Pons (tissue), 1 donor: ENCODE measurements at regions not wholly inside any gene's neighbourhood (a gene's known extent, or its start where the extent isn't known, plus 50 kb on each side); places are given as distances from the start of the nearest gene placed in this dataset.
"Not testable (repeated sequence)": the region's sequence is repeated elsewhere in the genome, so short reads cannot be mapped to it uniquely, and the experiment has no call there.

ENCODE experiments used
- DNase-seq: peaks from one replicate; pipeline ENCODE4 v3.0.0-alpha.2; 2016; ENCODE audit warnings: low spot score

- not testable (repeated sequence) for DNase-seq
These were observed 136.9 kb upstream of the PLGLB2 start for GRCh38 chr2:87610974-87611373.

DNA sequence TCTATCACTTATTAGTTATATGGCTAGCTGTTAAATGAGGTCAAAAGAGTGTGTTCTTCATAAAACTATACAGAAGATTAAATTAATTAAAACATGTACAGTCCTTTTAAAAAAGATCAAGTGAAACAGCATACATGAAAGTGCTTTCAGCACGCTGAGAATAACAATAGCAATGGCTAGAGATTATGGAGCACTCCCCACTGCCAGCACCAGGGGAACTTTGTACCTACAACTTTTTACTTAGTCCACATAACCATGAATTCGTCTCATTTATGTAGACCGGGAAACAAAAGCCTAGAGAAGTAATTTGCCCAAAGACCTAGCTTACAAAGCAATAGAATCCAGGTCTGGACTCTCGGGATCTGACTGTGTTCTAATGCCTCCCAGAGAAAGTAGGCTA lies 136.5 kb upstream of the PLGLB2 start:
- DNase-seq, result not testable (repeated sequence)

DNA sequence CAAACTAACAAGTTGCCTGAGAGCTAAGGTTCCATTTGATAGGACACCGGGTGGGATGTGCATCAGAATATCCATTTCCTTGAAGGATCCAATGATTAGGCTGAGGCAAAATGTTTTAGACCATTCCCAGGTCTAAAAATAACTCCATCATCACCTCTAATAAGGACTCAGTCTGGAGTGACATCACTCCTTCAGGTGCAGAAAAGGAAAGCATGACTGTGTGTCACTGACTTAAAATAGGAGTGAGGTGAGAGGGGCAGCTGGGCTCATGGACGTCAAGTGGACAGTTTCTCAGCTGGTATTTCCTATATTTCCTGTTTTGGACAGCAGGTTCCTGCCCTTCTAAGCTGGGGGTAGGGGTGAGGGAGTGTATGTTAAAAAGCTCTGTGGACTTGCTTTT lies 135.9 kb upstream of the PLGLB2 start:
- not testable (repeated sequence) for DNase-seq

DNA sequence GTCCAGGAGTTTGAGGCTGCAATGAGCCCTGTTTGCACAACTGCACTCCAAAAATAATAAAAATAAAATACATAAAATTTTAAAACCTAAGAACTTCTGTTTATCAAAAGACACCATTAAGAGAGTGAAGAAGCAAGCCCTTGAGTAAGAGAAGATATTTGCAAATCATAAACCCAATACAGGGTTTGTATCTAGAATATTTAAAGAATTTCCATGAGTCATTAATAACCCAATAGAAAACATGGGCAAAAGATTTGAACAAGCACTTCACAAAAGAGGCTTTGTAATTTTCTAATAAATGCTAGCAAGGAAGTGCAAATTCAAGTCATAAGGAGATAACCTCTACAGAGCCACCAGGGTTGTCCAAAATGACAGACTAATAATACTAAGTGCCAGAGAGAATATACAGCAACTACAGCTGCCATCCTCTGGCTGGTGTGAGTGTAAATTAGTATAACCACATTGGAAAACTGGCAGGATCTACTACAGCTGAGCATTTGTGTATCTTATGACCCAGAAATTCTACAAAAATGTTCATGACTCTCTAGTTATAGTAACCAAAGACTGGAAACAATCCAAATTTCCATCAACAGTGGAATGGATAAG lies 133.0 kb upstream of the PLGLB2 start:
- DNase-seq, result not testable (repeated sequence)

DNA sequence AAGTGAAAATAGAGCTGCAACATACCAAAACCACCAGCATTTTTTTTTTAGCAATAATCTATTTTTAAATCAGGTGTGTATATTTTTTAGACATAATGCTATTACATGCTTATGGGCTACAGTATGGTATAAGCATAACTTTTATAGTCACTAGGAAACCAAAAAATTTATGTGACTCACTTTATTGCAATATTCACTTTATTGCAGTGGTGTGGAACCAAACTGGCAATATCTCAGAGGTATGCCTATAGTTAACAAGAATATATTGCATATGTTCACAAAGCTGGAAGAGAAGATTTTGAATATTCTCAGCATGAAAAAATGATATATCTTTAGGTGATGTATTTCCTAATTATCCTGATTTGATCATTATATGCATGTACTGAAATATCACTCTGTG lies 128.8 kb upstream of the PLGLB2 start:
- DNase-seq, result not testable (repeated sequence)

DNA sequence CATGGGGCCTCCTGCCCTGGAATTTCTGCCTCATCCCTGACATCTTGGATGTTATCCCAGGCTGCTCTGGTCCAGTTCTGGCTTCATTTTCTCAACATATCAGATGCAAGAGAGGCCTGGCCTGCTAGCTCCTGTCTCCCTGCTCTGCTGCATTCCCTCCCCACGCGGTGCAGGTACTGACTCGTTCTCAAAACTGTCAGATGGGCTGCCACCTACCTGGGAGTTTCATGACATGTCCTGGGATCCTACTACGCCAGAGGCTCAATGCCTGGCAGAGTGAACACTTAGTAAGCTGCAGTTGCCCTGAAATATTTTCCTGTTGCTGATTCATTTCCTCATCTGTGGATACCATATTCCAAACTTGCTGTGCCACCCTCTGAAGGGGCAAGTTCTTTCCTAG lies 126.7 kb upstream of the PLGLB2 start:
- DNase-seq, result not testable (repeated sequence)

GRCh38 chr2:87622720-87623119 lies 125.2 kb upstream of the PLGLB2 start:
- DNase-seq, result not testable (repeated sequence)

- not testable (repeated sequence) for DNase-seq
These were observed 118.1 kb upstream of the PLGLB2 start for GRCh38 chr2:87629491-87630458.

- DNase-seq, result not testable (repeated sequence)
These were observed 117.0 kb upstream of the PLGLB2 start for GRCh38 chr2:87630892-87631291.

DNA sequence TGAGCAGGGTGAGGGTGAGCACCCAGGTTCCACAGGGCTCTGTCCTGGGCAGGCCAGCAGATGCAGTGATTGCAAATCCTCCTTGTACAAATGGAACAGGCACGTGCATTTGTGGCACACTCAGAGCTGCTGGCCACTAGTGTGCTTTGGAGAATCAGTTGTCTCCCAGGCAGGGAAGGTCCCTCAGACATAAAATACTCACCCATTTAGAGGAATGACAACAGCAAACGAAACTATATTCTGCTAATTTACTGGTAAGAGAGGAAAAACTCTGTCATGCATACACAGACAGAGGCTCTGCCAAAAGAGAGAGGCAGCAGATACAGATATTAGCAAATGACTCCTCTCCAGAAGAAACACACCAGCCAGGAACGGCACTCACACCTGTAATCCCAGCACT lies 116.5 kb upstream of the PLGLB2 start:
- not testable (repeated sequence) for DNase-seq

GRCh38 chr2:87633287-87633963 lies 114.5 kb upstream of the PLGLB2 start:
- DNase-seq, result not testable (repeated sequence)

DNA sequence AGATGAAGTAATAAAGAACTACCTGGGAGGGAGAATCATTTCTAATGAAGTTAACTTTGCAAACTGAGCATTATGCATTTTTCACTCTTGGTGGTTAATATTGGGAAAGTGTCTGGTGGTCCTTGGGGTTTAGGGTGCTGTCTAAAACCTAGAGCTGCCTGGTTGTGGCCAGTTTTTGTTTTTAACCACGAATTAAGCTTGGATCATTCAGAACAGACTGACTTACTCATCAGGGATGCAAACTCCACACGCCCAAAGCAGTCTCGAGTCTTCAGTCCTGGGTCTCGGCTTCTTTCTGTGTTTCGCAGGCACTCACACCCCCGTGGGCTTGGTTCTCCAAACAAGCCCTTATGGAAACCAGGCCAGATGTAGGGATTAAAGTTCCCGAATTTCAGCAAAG lies 113.8 kb upstream of the PLGLB2 start:
- DNase-seq, result not testable (repeated sequence)

DNA sequence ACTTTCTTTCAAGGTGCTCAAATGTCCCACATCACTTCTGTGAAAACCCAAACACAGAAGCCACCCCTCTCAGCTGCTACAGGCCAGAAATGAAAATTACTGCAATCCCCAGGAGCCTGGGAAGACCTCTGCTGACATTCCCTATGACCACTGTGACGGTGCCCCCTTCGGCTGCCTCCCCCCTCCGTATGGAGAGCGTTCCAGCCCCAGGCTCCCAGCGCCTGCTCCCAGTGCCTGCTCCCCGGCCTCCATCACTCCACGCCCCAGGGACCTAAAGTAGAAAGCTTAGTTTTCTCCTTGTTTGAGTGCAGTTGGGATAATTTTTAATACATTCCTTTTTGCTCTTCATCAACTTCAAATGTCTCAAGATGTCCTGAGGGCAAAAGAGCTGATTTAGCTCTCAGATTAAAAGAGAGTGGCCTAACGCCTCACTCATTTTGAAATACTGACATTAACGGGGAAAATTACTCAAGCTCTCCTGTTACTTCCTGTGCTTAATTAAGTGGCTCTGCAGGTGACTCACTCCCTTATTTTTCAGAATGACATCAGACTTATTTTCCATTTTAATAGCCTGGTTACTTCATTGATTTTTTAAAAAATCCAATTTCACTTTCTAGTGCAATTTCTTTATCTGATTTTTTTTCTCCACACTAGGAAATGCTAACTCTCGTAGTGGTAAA lies 112.8 kb upstream of the PLGLB2 start:
- not testable (repeated sequence) for DNase-seq

- DNase-seq, result not testable (repeated sequence)
These were observed 111.6 kb upstream of the PLGLB2 start for GRCh38 chr2:87636246-87636645.

GRCh38 chr2:87636735-87637134 lies 111.2 kb upstream of the PLGLB2 start:
- not testable (repeated sequence) for DNase-seq

GRCh38 chr2:87637249-87637990 lies 110.5 kb upstream of the PLGLB2 start:
- DNase-seq, result peak; percentile 26

GRCh38 chr2:87638114-87638807 lies 109.6 kb upstream of the PLGLB2 start:
- not testable (repeated sequence) for DNase-seq

- not testable (repeated sequence) for DNase-seq
These were observed 109.0 kb upstream of the PLGLB2 start for GRCh38 chr2:87638872-87639271.

DNA sequence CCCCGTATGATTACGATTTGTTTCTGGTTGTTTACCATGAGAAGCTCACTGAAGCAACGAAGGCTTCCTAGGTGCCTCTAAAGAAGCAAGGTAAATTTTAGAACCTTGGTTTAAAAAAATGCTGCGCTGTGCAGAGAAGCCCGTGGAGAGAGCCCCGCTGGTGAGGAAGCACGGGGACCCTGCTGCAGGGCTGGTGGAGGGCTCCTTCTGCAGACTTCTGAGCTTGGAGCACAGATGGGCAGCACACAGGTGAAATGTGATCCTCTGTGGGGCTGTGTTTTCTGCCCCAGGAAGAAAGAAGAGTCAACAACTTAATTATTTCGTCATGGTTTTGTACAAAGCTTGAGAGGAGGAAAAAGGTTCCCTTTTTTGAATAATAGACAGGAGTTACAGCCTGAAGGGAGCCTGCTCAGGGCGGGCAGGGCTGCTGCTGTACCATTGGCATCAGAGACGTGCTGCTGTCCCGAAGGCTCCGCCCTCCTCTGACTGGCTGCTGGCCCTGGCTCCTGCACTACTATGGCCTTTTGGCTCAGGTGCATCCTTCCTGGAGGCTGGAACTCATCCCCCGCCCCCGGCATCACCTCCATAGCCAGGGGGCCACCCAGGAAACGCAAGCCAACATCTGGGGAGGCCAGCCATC lies 108.0 kb upstream of the PLGLB2 start:
- not testable (repeated sequence) for DNase-seq

GRCh38 chr2:87640961-87641563 lies 106.8 kb upstream of the PLGLB2 start:
- not testable (repeated sequence) for DNase-seq
